Smooth muscle cell (in vitro differentiated cells): ENCODE measurements at regions not wholly inside any gene's neighbourhood (a gene's known extent, or its start where the extent isn't known, plus 50 kb on each side); places are given as distances from the start of the nearest gene placed in this dataset.

ENCODE experiments used
- DNase-seq: peaks from one replicate; lab custom pipeline; 2025; ENCODE audit not compliant: unreplicated experiment; lab: John Stamatoyannopoulos, UW
- H2AFZ ChIP-seq: fragments of 200-600 bp; sonication (generic); 2 replicates; pipeline ENCODE4 v1.6.0; 2016; ENCODE audit warnings: antibody characterized with exemption, low read depth, mild to moderate bottlenecking
- H3F3A ChIP-seq: fragments of 200-600 bp; sonication (generic); 2 replicates; pipeline ENCODE4 v1.6.0; 2017; ENCODE audit warnings: antibody characterized with exemption, low read depth
- H3K27ac ChIP-seq: fragments of 200-600 bp; sonication (generic); 2 replicates; pipeline ENCODE4 v1.5.1; 2016; ENCODE audit warnings: low read depth, mild to moderate bottlenecking
- H3K27me3 ChIP-seq: fragments of 200-600 bp; sonication (generic); 2 replicates; pipeline ENCODE4 v1.6.1; 2016; ENCODE audit warnings: low read depth, mild to moderate bottlenecking
- H3K36me3 ChIP-seq: fragments of 200-600 bp; sonication (generic); 2 replicates; pipeline ENCODE4 v1.5.1; 2016; ENCODE audit warnings: low read depth
- H3K4me1 ChIP-seq: fragments of 200-600 bp; sonication (generic); 2 replicates; pipeline ENCODE4 v1.5.1; 2016; ENCODE audit warnings: low read depth
- H3K4me2 ChIP-seq: fragments of 200-600 bp; sonication (generic); 2 replicates; pipeline ENCODE4 v1.6.0; 2016; ENCODE audit warnings: mild to moderate bottlenecking
- H3K4me3 ChIP-seq: fragments of 200-600 bp; sonication (generic); 2 replicates; pipeline ENCODE4 v1.5.1; 2016; ENCODE audit warnings: mild to moderate bottlenecking
- H3K79me2 ChIP-seq: fragments of 200-600 bp; sonication (generic); 2 replicates; pipeline ENCODE4 v1.6.0; 2016; ENCODE audit warnings: low read depth, mild to moderate bottlenecking
- H3K9ac ChIP-seq: fragments of 200-600 bp; sonication (generic); 2 replicates; pipeline ENCODE4 v1.6.0; 2016; ENCODE audit warnings: low read depth
- H3K9me3 ChIP-seq: fragments of 200-600 bp; sonication (generic); replicated peaks from 2 replicates; pipeline ENCODE4 v1.5.1; 2016; ENCODE audit warnings: low read depth
- H4K20me1 ChIP-seq: fragments of 200-600 bp; sonication (generic); 2 replicates; pipeline ENCODE4 v1.6.0; 2016; ENCODE audit warnings: low read depth
- CTCF ChIP-seq: fragments of 200-600 bp; sonication (generic); IDR thresholded peaks from 2 replicates; pipeline ENCODE4 v1.5.1; 2017; ENCODE audit warnings: borderline replicate concordance, mild to moderate bottlenecking, antibody characterized with exemption; ENCODE audit not compliant: insufficient read depth, poor library complexity, severe bottlenecking
- WGBS: methylation state at CpG from one replicate; pipeline ENCODE4 v1.1.7; 2016; ENCODE audit warnings: low lambda C conversion rate; 5-methylcytosine and 5-hydroxymethylcytosine counted together

GRCh38 chr22:44595841-44596341, 97.9 kb upstream of the RTL6 start:
- Histone ChIP-seq H2AFZ (no peak overlapping the region), H3K27me3 (no peaks in the 10 kb centered on the region), H3K9me3 (no peaks in the 10 kb centered on the region), H4K20me1 (no peaks in the 10 kb centered on the region), H3K79me2 (no peaks in the 10 kb centered on the region), H3K36me3 (no peaks in the 10 kb centered on the region), H3K4me3 (no peak overlapping the region), H3K27ac (no peak overlapping the region), H3F3A (no peaks in the 10 kb centered on the region), H3K4me1 (peaks cover 13% of the 10 kb centered on the region), H3K9ac (no peak overlapping the region), H3K4me2 (no peak overlapping the region)
- WGBS = 72% methylated on average over 21 of the region's 21 CpGs
- no peak for TF ChIP-seq CTCF
- no peak for DNase-seq

GRCh38 chr22:44594951-44595350, 96.9 kb upstream of the RTL6 start:
- Histone ChIP-seq H3K36me3 (no peaks in the 10 kb centered on the region), H3K27ac (no peak overlapping the region), H4K20me1 (no peaks in the 10 kb centered on the region), H3K79me2 (no peaks in the 10 kb centered on the region), H3K9ac (no peak overlapping the region), H3K4me1 (peaks cover 13% of the 10 kb centered on the region), H3K27me3 (no peaks in the 10 kb centered on the region), H3K4me3 (no peak overlapping the region), H3K4me2 (no peak overlapping the region), H3K9me3 (no peaks in the 10 kb centered on the region), H3F3A (no peaks in the 10 kb centered on the region), H2AFZ (no peak overlapping the region)
- no peak for TF ChIP-seq CTCF
- DNase-seq = no peak
- WGBS = 61% methylated on average over 11 of the region's 11 CpGs

- H3K4me1 ChIP-seq = peaks cover 13% of the 10 kb centered on the region
- 56% methylated on average over 5 of the region's 5 CpGs for WGBS
- H3K4me2 ChIP-seq = no peak overlapping the region
- no peaks in the 10 kb centered on the region for H4K20me1 ChIP-seq
- DNase-seq = no peak
- no peak overlapping the region for H3K4me3 ChIP-seq
- H3K9me3 ChIP-seq = no peaks in the 10 kb centered on the region
- no peak for TF ChIP-seq CTCF
- no peak overlapping the region for H3K27ac ChIP-seq
- H3F3A ChIP-seq = no peaks in the 10 kb centered on the region
- H3K79me2 ChIP-seq = no peaks in the 10 kb centered on the region
- no peak overlapping the region for H2AFZ ChIP-seq
- H3K36me3 ChIP-seq = no peaks in the 10 kb centered on the region
- H3K9ac ChIP-seq = no peak overlapping the region
- no peaks in the 10 kb centered on the region for H3K27me3 ChIP-seq
These were observed 94.8 kb upstream of the RTL6 start for GRCh38 chr22:44592824-44593148.

GRCh38 chr22:44592126-44592823, 94.2 kb upstream of the RTL6 start:
- WGBS = 86% methylated on average over 10 of the region's 10 CpGs
- no peak overlapping the region for H3K4me3 ChIP-seq
- H3K9me3 ChIP-seq = no peaks in the 10 kb centered on the region
- H2AFZ ChIP-seq = no peak overlapping the region
- no peak overlapping the region for H3K4me2 ChIP-seq
- no peak overlapping the region for H3K27ac ChIP-seq
- H3K27me3 ChIP-seq = peaks cover 2% of the 10 kb centered on the region
- H3K4me1 ChIP-seq = peaks cover 18% of the 10 kb centered on the region
- H3K79me2 ChIP-seq = no peaks in the 10 kb centered on the region
- H3F3A ChIP-seq = no peaks in the 10 kb centered on the region
- H4K20me1 ChIP-seq = no peaks in the 10 kb centered on the region
- no peak overlapping the region for H3K9ac ChIP-seq
- TF ChIP-seq CTCF = no peak
- no peak for DNase-seq
- H3K36me3 ChIP-seq = no peaks in the 10 kb centered on the region
